Small intestine (tissue), 7 donors: ENCODE measurements at regions not wholly inside any gene's neighbourhood (a gene's known extent, or its start where the extent isn't known, plus 50 kb on each side); places are given as distances from the start of the nearest gene placed in this dataset.

Experiments used
- DNase-seq, 2 donors: peaks; one replicate each; pipeline versions ENCODE4 v3.0.0 to v3.0.0-alpha.2; 2013
- FAIRE-seq: peaks from 2 replicates; lab custom pipeline; 2012; peaks lifted over from hg19 to GRCh38; lab: Jason Lieb, UNC
- H3K27ac ChIP-seq, 3 donors: one replicate each; pipeline ENCODE4 v1.5.1; 2013; ENCODE audit warnings: low read length in 2 of 3, mild to moderate bottlenecking in 2 of 3, control low read depth in 1 of 3, inconsistent platforms in 1 of 3, low read depth in 1 of 3, moderate library complexity in 1 of 3
- H3K27me3 ChIP-seq, 3 donors: one replicate each; pipeline ENCODE4 v1.6.1; 2013; ENCODE audit warnings: low read length in 3 of 3, inconsistent platforms in 1 of 3; ENCODE audit not compliant: control insufficient read depth in 3 of 3, insufficient read depth in 3 of 3
- H3K36me3 ChIP-seq, 3 donors: one replicate each; pipeline ENCODE4 v1.6.1; 2013; ENCODE audit warnings: low read length in 3 of 3, inconsistent platforms in 1 of 3, low read depth in 1 of 3, mild to moderate bottlenecking in 1 of 3, moderate library complexity in 1 of 3; ENCODE audit not compliant: control insufficient read depth in 3 of 3, insufficient read depth in 2 of 3
- H3K4me1 ChIP-seq, 3 donors: one replicate each; pipeline ENCODE4 v1.6.1; 2013; ENCODE audit warnings: low read length in 2 of 3, inconsistent platforms in 1 of 3, low read depth in 1 of 3, mild to moderate bottlenecking in 1 of 3, moderate library complexity in 1 of 3; ENCODE audit not compliant: control insufficient read depth in 3 of 3, insufficient read depth in 2 of 3
- H3K4me3 ChIP-seq, 3 donors: one replicate each; pipeline ENCODE4 v1.5.1; 2013; ENCODE audit warnings: low read length in 3 of 3, control low read depth in 1 of 3, inconsistent platforms in 1 of 3, low read depth in 1 of 3, mild to moderate bottlenecking in 1 of 3, moderate library complexity in 1 of 3
- H3K9me3 ChIP-seq, 2 donors: one replicate each; pipeline ENCODE4 v1.6.1; 2013; ENCODE audit warnings: low read depth in 1 of 2, low read length in 1 of 2; ENCODE audit not compliant: control insufficient read depth in 2 of 2, insufficient read depth in 1 of 2
- WGBS, 3 donors: extraction: QIAGEN DNeasy Blood & Tissue Kit; methylation state at CpG; one replicate each; pipeline ENCODE4 v1.1.7; 2013; 5-methylcytosine and 5-hydroxymethylcytosine counted together
- donor health status: healthy with polysubstance abuse.
- donor health status: control.
- donor health status: control.
- donor health status: Bipolar disorder and iron deficiency.
- donor health status: healthy.

DNA sequence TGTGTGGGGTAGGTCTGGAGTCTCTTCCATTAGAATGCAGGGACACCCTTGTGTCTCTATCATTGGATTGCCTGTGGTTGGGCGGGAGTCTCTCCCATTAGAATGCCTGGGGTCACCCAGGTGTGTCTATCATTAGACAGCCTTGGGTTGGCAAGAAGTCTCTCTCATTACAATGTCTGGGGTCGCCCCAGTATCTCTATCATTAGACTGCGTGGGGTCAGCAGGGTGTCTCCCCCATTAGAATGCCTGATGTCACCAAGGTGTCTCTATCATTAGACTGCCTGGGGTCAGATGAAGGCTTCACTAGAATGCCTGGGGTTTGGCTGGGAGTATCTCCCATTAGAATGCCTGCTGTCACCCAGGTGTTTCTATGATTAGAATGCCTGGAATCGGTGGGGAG lies 1539.0 kb downstream of the UQCRFS1 start:
- FAIRE-seq (no peak), DNase-seq (no peak)
- peaks cover 0 to 49% of the 10 kb centered on the region in 2 donors for H3K9me3 ChIP-seq

DNA sequence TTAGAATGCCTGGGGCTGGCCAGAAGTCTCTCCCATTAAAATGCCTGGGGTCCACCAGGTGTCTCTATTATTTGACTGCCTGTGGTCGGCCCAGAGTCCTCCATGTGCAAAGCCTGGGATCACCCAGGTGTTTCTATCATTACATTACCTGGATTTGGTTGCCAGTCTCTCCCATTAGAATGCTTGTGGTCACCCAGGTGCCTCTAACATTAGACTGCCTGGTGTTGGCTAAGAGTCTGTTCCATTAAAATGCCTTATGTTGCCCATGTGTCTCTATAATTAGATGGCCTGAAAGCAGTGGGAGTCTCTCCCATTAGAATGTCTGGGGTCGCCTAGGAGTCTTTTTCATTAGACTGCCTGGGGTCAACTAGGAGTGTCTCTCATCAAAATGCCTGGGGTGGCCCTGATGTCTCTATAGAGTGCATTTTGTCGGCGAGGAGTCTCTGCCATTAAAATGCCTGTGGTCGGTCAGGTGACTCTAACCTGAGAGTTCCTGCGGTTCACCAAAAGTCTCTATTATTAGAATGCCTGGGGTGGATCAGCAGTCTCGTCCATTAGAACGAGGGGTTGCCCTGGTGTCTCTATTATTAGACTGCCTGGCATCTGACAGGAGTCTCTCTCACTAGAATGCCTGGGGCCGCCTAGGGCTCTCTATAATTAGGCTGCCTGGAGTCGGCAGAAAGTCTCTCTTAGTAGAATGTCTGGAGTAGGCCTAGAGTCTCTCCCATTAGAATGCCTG lies 1540.5 kb downstream of the UQCRFS1 start:
- no peak overlapping the region for H3K27ac ChIP-seq
- no peaks in the 10 kb centered on the region for H3K4me1 ChIP-seq
- FAIRE-seq (no peak), DNase-seq (no peak)
- peaks cover 0 to 49% of the 10 kb centered on the region in 2 donors for H3K9me3 ChIP-seq
- no peaks in the 10 kb centered on the region for H3K27me3 ChIP-seq
- no peaks in the 10 kb centered on the region for H3K36me3 ChIP-seq
- H3K4me3 ChIP-seq, result no peak overlapping the region
- WGBS, 3 donors, result 70 to 76% (median 71%) methylated on average over 10 of the region's 10 CpGs

More for the DNA sequence above, 1539.0 kb downstream of the UQCRFS1 start:
- Histone ChIP-seq H3K4me3 (no peak overlapping the region), H3K27me3 (no peaks in the 10 kb centered on the region), H3K36me3 (no peaks in the 10 kb centered on the region), H3K27ac (no peak overlapping the region), H3K4me1 (no peaks in the 10 kb centered on the region)
- WGBS, 3 donors, result 48 to 70% (median 52%) methylated on average over 4 of the region's 4 CpGs

DNA sequence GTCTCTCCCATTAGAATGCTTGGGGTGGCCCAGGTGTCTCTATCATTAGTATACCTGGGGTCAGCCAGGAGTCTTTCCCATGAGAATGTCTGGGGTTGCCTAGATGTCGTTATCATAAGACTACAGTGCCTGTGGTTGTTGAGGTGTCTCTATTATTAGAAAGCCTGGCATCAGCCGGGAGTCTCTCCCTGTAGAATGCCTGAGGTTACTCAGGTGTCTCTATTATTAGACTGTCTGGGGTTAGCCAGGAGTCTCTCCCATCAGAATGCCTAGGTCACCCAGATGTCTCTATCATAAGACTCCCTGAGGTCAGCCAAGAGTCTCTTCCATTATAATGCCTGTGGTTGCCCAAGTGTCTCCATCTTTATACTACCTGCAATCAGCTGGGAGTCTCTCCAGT lies 1541.1 kb downstream of the UQCRFS1 start:
- WGBS, 3 donors, result 51 to 58% (median 55%) methylated on average over 2 of the region's 2 CpGs
- Histone ChIP-seq H3K27me3 (no peaks in the 10 kb centered on the region), H3K9me3 (peaks cover 0 to 49% of the 10 kb centered on the region in 2 donors), H3K27ac (no peak overlapping the region), H3K4me1 (no peaks in the 10 kb centered on the region), H3K4me3 (no peak overlapping the region), H3K36me3 (no peaks in the 10 kb centered on the region)
- no peak for DNase-seq
- FAIRE-seq, result no peak

DNA sequence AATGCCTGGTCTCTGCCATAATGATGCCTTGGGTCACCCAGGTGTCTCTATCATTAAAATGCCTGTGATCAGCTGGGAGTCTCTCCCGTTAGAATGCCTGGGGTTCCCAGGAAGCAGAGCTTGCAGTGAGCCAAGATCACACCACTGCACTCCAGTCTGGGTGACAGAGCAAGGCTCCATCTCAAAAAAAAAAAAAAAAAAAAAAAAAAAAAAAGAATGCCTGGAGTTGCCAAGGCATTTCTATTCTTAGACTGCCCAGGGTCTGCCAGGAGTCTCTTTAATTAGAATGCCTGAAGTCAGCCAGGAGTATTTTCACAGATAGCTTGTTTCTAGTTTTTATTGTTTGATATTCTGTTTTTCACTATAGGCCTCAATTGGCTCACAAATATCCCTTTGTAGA lies 1552.5 kb downstream of the UQCRFS1 start:
- no peaks in the 10 kb centered on the region for H3K4me1 ChIP-seq
- no peak overlapping the region for H3K27ac ChIP-seq
- FAIRE-seq (no peak), DNase-seq (no peak)
- H3K4me3 ChIP-seq, result no peak overlapping the region
- WGBS, 3 donors, result 33 to 48% (median 47%) methylated on average over 1 of the region's 1 CpG
- peaks cover 5 to 30% of the 10 kb centered on the region in 2 donors for H3K9me3 ChIP-seq
- no peaks in the 10 kb centered on the region for H3K36me3 ChIP-seq
- no peaks in the 10 kb centered on the region for H3K27me3 ChIP-seq

DNA sequence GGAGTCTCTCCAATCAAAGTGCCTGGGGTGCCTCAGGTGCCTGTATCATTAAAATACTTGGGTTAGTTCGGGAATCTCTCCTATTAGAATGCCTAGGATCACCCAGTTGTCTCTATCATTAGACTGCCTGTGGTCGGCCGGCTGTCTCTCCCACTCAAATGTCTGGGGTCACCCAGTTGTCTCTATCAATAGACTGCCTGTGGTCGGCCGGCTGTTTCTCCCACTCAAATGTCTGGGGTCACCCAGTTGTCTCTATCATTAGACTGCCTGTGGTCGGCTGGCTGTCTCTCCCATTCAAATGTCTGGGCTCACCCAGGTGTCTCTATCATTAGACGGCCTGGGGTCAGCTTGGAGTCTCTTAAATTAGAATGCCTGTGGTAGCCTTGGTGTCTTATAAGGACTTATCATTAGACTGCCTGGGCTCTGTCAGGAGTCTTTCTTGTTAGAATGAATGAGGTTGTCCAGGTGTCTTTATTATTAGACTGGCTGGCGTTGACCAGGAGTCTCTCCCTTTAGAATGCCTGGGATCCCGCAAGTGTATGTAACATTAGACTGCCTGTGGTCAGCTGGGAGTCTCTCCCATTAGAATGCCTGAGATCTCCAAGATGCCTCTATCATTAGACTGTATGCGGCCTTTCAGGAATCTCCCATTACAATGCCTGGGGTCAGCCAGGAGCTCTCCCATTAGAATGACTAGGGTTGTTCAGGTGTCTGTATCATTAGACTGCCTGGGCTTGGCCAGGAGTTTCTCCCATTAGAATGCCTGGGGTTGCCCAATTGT lies 1555.5 kb downstream of the UQCRFS1 start:
- Histone ChIP-seq H3K9me3 (peaks cover 5 to 42% of the 10 kb centered on the region in 2 donors), H3K4me1 (no peaks in the 10 kb centered on the region), H3K27ac (no peak overlapping the region), H3K27me3 (no peaks in the 10 kb centered on the region), H3K4me3 (no peak overlapping the region), H3K36me3 (no peaks in the 10 kb centered on the region)
- FAIRE-seq (no peak), DNase-seq (no peak)
- 81 to 85% (median 82%) methylated on average over 10 of the region's 10 CpGs for WGBS, 3 donors

DNA sequence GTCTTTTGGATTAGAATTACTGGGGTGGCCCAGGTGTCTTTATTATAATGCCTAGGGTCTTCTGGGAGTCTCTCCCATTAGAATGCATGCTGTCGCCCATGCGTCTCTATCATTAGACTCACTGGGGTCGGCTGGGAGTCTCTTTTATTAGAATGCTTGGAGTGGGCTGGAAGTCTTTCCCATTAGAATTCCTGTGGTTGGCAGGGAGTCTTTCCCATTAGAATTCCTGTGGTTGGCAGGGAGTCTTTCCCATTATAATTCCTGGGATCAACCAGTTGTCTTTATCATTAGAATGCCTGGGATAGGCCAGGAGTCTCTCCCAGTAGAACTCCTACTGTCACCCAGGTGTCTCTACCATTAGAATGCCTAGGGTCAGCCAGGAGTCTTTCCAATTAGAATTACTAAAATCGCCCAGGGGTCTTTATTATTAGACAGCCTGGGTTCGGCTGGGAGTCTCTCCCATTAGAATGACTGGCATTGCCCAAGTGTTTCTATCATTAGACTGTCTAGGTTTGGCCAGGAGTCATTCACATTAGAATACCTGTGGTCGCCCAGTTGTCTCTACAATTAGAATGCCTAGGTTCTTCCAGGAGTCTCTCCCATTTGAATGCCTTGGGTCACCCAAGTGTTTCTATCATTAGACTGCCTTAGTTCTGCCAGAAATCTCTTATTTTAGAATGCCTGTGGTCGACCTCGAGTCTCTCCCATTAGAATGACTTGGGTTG lies 1558.5 kb downstream of the UQCRFS1 start:
- no peak overlapping the region for H3K4me3 ChIP-seq
- H3K4me1 ChIP-seq, result no peaks in the 10 kb centered on the region
- WGBS, 3 donors, result 66 to 72% (median 71%) methylated on average over 8 of the region's 8 CpGs
- no peak for DNase-seq
- no peaks in the 10 kb centered on the region for H3K36me3 ChIP-seq
- H3K9me3 ChIP-seq, result peaks cover 5 to 63% of the 10 kb centered on the region in 2 donors
- FAIRE-seq, result no peak
- no peaks in the 10 kb centered on the region for H3K27me3 ChIP-seq
- H3K27ac ChIP-seq, result no peak overlapping the region

DNA sequence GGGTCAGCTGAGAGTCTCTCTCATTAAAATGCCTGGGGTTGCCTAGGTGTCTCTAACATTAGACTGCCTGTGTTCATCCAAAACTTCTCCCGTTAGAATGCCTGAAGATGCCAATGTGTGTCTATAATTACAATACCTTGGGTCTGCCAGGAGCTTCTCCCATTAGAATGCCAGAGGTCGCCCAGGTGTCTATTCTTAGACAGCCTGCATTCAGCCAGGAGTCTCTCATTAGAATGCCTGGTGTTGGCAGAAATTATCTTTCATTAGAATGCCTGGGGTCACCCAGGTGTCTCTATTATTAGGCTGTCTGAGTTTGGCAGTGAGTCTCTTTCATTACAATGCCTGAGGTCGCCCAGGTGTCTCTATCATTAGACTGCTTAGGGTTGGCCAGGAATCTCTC lies 1560.2 kb downstream of the UQCRFS1 start:
- no peaks in the 10 kb centered on the region for H3K27me3 ChIP-seq
- 46 to 50% (median 49%) methylated on average over 3 of the region's 3 CpGs for WGBS, 3 donors
- FAIRE-seq (no peak), DNase-seq (no peak)
- H3K9me3 ChIP-seq, result peaks cover 5 to 70% of the 10 kb centered on the region in 2 donors
- no peaks in the 10 kb centered on the region for H3K4me1 ChIP-seq
- H3K27ac ChIP-seq, result no peak overlapping the region
- no peak overlapping the region for H3K4me3 ChIP-seq
- H3K36me3 ChIP-seq, result no peaks in the 10 kb centered on the region

DNA sequence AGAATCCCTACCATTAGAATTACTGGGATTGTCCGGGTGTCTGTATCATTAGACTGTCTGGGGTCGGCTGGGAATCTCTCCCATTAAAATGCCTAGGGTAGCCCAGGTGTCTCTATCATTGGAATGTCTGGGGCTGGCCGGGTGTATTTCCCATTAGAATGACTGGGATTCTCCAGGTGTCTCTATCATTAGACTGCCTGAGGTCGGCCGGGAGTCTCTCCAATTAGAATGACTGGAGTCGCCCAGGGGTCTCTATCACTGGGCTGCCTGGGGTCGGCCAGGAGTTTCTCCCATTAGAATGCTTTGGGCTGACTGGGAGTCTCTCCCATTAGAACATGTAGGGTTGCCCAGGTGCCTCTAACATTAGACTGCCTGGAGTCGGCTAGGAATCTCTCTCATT lies 1560.7 kb downstream of the UQCRFS1 start:
- no peak for DNase-seq

More for the DNA sequence above, 1560.7 kb downstream of the UQCRFS1 start:
- WGBS, 3 donors, result 81 to 85% (median 84%) methylated on average over 8 of the region's 8 CpGs
- Histone ChIP-seq H3K27me3 (no peaks in the 10 kb centered on the region), H3K27ac (no peak overlapping the region), H3K4me3 (no peak overlapping the region), H3K4me1 (no peaks in the 10 kb centered on the region), H3K36me3 (no peaks in the 10 kb centered on the region), H3K9me3 (peaks cover 3 to 68% of the 10 kb centered on the region in 2 donors)
- no peak for FAIRE-seq
